T-helper 1 cell treated with Interleukin-12 subunit alpha and Interleukin-12 subunit beta and Interleukin-4 antibody, amounts not matched to agents 30 ng/mL and 1 ng/mL, for 36 hours (primary cell): ENCODE measurements at regions not wholly inside any gene's neighbourhood (a gene's known extent, or its start where the extent isn't known, plus 50 kb on each side); places are given as distances from the start of the nearest gene placed in this dataset.

Experiments
- intact Hi-C: fragments of 100-400 bp; cut with micrococcal nuclease; formaldehyde crosslinking; loops from one replicate; pipeline ENCODE4 v1.15.1; 2024

- intact Hi-C loops = loop anchor here (1.0 to 5.0 kb wide), 6 partner anchors 12 to 1155 kb away; partner anchors contain the start of gene SYPL1
Observed at GRCh38 chr7:104956753-104957450, 57.1 kb upstream of the KMT2E start.

GRCh38 chr7:104958371-104958865 is 55.6 kb upstream of the KMT2E start:
- intact Hi-C loops = loop anchor here (5.0 kb wide), 2 partner anchors 734 to 1154 kb away; partner anchors contain the start of gene SYPL1

- intact Hi-C loops = loop anchor here (5.0 kb wide), 2 partner anchors 733 to 1153 kb away; partner anchors contain the start of gene SYPL1
Observed at GRCh38 chr7:104959483-104959882, 54.5 kb upstream of the KMT2E start.

GRCh38 chr7:104960741-104961448 is 53.1 kb upstream of the KMT2E start:
- intact Hi-C loops = no loop called here

- intact Hi-C loops = no loop called here
Observed at GRCh38 chr7:104961821-104962220, 52.2 kb upstream of the KMT2E start.

GRCh38 chr7:104962781-104963180 is 51.2 kb upstream of the KMT2E start:
- intact Hi-C loops = no loop called here

- intact Hi-C loops = no loop called here
Observed at GRCh38 chr7:104963378-104963990, 50.5 kb upstream of the KMT2E start.

- intact Hi-C loops = no loop called here
Observed at GRCh38 chr7:104963991-104964385, 50.0 kb upstream of the KMT2E start.
